ENCODE measurements at regions not wholly inside any gene's neighbourhood (a gene's known extent, or its start where the extent isn't known, plus 50 kb on each side); places are given as distances from the start of the nearest gene placed in this dataset.
"Not testable (repeated sequence)": the region's sequence is repeated elsewhere in the genome, so short reads cannot be mapped to it uniquely, and the experiment has no call there.

GRCh38 chr13:18741696-18742095, 439.9 kb downstream of the TUBA3C start:
- TF ChIP-seq CTCF (conservative IDR thresholded peaks at IDR 0.05; ENCODE audit: low read length); EZH2phosphoT487 (IDR thresholded peaks at IDR 0.05; ENCODE audit: borderline replicate concordance, low read depth, low read length): not testable (repeated sequence)

Data from OCI-LY7 (cell line).